ENCODE measurements at regions not wholly inside any gene's neighbourhood (a gene's known extent, or its start where the extent isn't known, plus 50 kb on each side); places are given as distances from the start of the nearest gene placed in this dataset.

- Mint-ChIP-seq H3K27ac (no peak overlapping the region), H3K9me3 (peaks cover 25% of the 10 kb centered on the region), H3K4me3 (no peak overlapping the region), H3K36me3 (no peaks in the 10 kb centered on the region), H3K4me1 (no peaks in the 10 kb centered on the region)
- DNase-seq (ENCODE audit: low spot score in 2 of 2): no peak
- ATAC-seq: no peak
Measured at GRCh38 chr13:72146816-72147215, 279.8 kb upstream of the DACH1 start.

GRCh38 chr13:72145383-72145782 lies 278.4 kb upstream of the DACH1 start:
- Mint-ChIP-seq H3K4me3 (no peak overlapping the region), H3K9me3 (peaks cover 16% of the 10 kb centered on the region), H3K27ac (no peak overlapping the region), H3K36me3 (no peaks in the 10 kb centered on the region), H3K4me1 (no peaks in the 10 kb centered on the region)
- ATAC-seq: no peak
- no peak for DNase-seq (ENCODE audit: low spot score in 2 of 2)

- Mint-ChIP-seq H3K4me3 (no peak overlapping the region), H3K36me3 (no peaks in the 10 kb centered on the region), H3K9me3 (peaks cover 19% of the 10 kb centered on the region), H3K27ac (no peak overlapping the region), H3K4me1 (no peaks in the 10 kb centered on the region)
- DNase-seq (ENCODE audit: low spot score in 2 of 2) (no peak), ATAC-seq (no peak)
Measured at GRCh38 chr13:72144636-72145035, 277.6 kb upstream of the DACH1 start.

GRCh38 chr13:72141855-72142519 lies 275.0 kb upstream of the DACH1 start:
- DNase-seq (ENCODE audit: low spot score in 2 of 2) (no peak), ATAC-seq (no peak)
- Mint-ChIP-seq H3K27ac (no peak overlapping the region), H3K36me3 (no peaks in the 10 kb centered on the region), H3K9me3 (peaks cover 25% of the 10 kb centered on the region), H3K4me1 (no peaks in the 10 kb centered on the region), H3K4me3 (no peak overlapping the region)

GRCh38 chr13:72139192-72139591 lies 272.2 kb upstream of the DACH1 start:
- no peak for DNase-seq (ENCODE audit: low spot score in 2 of 2)
- H3K4me3 Mint-ChIP-seq: no peak overlapping the region
- H3K27ac Mint-ChIP-seq: no peak overlapping the region
- peaks cover 14% of the 10 kb centered on the region for H3K9me3 Mint-ChIP-seq
- ATAC-seq: no peak
- no peaks in the 10 kb centered on the region for H3K36me3 Mint-ChIP-seq
- H3K4me1 Mint-ChIP-seq: no peaks in the 10 kb centered on the region

- Mint-ChIP-seq H3K4me3 (no peak overlapping the region), H3K27ac (no peak overlapping the region), H3K4me1 (no peaks in the 10 kb centered on the region), H3K9me3 (peaks cover 10% of the 10 kb centered on the region), H3K36me3 (no peaks in the 10 kb centered on the region)
- no peak for DNase-seq (ENCODE audit: low spot score in 2 of 2)
- no peak for ATAC-seq
Measured at GRCh38 chr13:72132075-72132474, 265.1 kb upstream of the DACH1 start.

- Mint-ChIP-seq H3K27ac (no peak overlapping the region), H3K36me3 (no peaks in the 10 kb centered on the region), H3K9me3 (peaks cover 10% of the 10 kb centered on the region), H3K4me1 (no peaks in the 10 kb centered on the region), H3K4me3 (no peak overlapping the region)
- DNase-seq (ENCODE audit: low spot score in 2 of 2): no peak
- ATAC-seq: no peak
Measured at GRCh38 chr13:72129117-72129516, 262.1 kb upstream of the DACH1 start.

- no peak for DNase-seq (ENCODE audit: low spot score in 2 of 2)
- H3K9me3 Mint-ChIP-seq: peaks cover 15% of the 10 kb centered on the region
- ATAC-seq: no peak
- H3K4me1 Mint-ChIP-seq: no peaks in the 10 kb centered on the region
- no peak overlapping the region for H3K27ac Mint-ChIP-seq
- H3K36me3 Mint-ChIP-seq: no peaks in the 10 kb centered on the region
- no peak overlapping the region for H3K4me3 Mint-ChIP-seq
Measured at GRCh38 chr13:72127031-72127430, 260.0 kb upstream of the DACH1 start.

GRCh38 chr13:72126424-72126823 lies 259.4 kb upstream of the DACH1 start:
- no peaks in the 10 kb centered on the region for H3K36me3 Mint-ChIP-seq
- H3K4me1 Mint-ChIP-seq: no peaks in the 10 kb centered on the region
- H3K9me3 Mint-ChIP-seq: peaks cover 15% of the 10 kb centered on the region
- no peak overlapping the region for H3K4me3 Mint-ChIP-seq
- DNase-seq (ENCODE audit: low spot score in 2 of 2) (no peak), ATAC-seq (no peak)
- H3K27ac Mint-ChIP-seq: no peak overlapping the region

- ATAC-seq (no peak), DNase-seq (ENCODE audit: low spot score in 2 of 2) (no peak)
- Mint-ChIP-seq H3K36me3 (no peaks in the 10 kb centered on the region), H3K27ac (no peak overlapping the region), H3K4me3 (no peak overlapping the region), H3K9me3 (peaks cover 8% of the 10 kb centered on the region), H3K4me1 (no peaks in the 10 kb centered on the region)
Measured at GRCh38 chr13:72125561-72125960, 258.6 kb upstream of the DACH1 start.

- Mint-ChIP-seq H3K4me3 (no peak overlapping the region), H3K36me3 (no peaks in the 10 kb centered on the region), H3K4me1 (no peaks in the 10 kb centered on the region), H3K27ac (no peak overlapping the region), H3K9me3 (peaks cover 5% of the 10 kb centered on the region)
- ATAC-seq (no peak), DNase-seq (ENCODE audit: low spot score in 2 of 2) (no peak)
Measured at GRCh38 chr13:72122661-72123255, 255.8 kb upstream of the DACH1 start.

GRCh38 chr13:72121466-72121865 lies 254.5 kb upstream of the DACH1 start:
- Mint-ChIP-seq H3K36me3 (no peaks in the 10 kb centered on the region), H3K27ac (no peak overlapping the region), H3K4me1 (no peaks in the 10 kb centered on the region), H3K9me3 (peaks cover 5% of the 10 kb centered on the region), H3K4me3 (no peak overlapping the region)
- DNase-seq (ENCODE audit: low spot score in 2 of 2): no peak
- ATAC-seq: no peak

GRCh38 chr13:72120632-72121031 lies 253.6 kb upstream of the DACH1 start:
- ATAC-seq: no peak
- Mint-ChIP-seq H3K4me3 (no peak overlapping the region), H3K9me3 (peaks cover 8% of the 10 kb centered on the region), H3K36me3 (no peaks in the 10 kb centered on the region), H3K27ac (no peak overlapping the region), H3K4me1 (no peaks in the 10 kb centered on the region)
- DNase-seq (ENCODE audit: low spot score in 2 of 2): no peak

- no peaks in the 10 kb centered on the region for H3K4me1 Mint-ChIP-seq
- DNase-seq (ENCODE audit: low spot score in 2 of 2) (no peak), ATAC-seq (no peak)
- H3K9me3 Mint-ChIP-seq: peaks cover 6% of the 10 kb centered on the region
- no peak overlapping the region for H3K27ac Mint-ChIP-seq
- H3K36me3 Mint-ChIP-seq: no peaks in the 10 kb centered on the region
- H3K4me3 Mint-ChIP-seq: no peak overlapping the region
Measured at GRCh38 chr13:72113931-72114330, 246.9 kb upstream of the DACH1 start.

GRCh38 chr13:72113076-72113475 lies 246.1 kb upstream of the DACH1 start:
- Mint-ChIP-seq H3K4me1 (no peaks in the 10 kb centered on the region), H3K4me3 (no peak overlapping the region), H3K27ac (no peak overlapping the region), H3K9me3 (peaks cover 9% of the 10 kb centered on the region), H3K36me3 (no peaks in the 10 kb centered on the region)
- DNase-seq (ENCODE audit: low spot score in 2 of 2): no peak
- ATAC-seq: no peak

GRCh38 chr13:72112216-72112615 lies 245.2 kb upstream of the DACH1 start:
- no peaks in the 10 kb centered on the region for H3K4me1 Mint-ChIP-seq
- no peak for DNase-seq (ENCODE audit: low spot score in 2 of 2)
- H3K27ac Mint-ChIP-seq: no peak overlapping the region
- peaks cover 9% of the 10 kb centered on the region for H3K9me3 Mint-ChIP-seq
- no peaks in the 10 kb centered on the region for H3K36me3 Mint-ChIP-seq
- no peak overlapping the region for H3K4me3 Mint-ChIP-seq
- ATAC-seq: no peak

Data from stimulated activated effector memory CD8-positive, alpha-beta T cell treated with anti-CD3 and anti-CD28 coated beads, Interleukin-12 subunit alpha, Interleukin-12 subunit beta, amount 100 ng/mL, for 72 hours (primary cell).